ENCODE measurements at regions not wholly inside any gene's neighbourhood (a gene's known extent, or its start where the extent isn't known, plus 50 kb on each side); places are given as distances from the start of the nearest gene placed in this dataset.

DNA sequence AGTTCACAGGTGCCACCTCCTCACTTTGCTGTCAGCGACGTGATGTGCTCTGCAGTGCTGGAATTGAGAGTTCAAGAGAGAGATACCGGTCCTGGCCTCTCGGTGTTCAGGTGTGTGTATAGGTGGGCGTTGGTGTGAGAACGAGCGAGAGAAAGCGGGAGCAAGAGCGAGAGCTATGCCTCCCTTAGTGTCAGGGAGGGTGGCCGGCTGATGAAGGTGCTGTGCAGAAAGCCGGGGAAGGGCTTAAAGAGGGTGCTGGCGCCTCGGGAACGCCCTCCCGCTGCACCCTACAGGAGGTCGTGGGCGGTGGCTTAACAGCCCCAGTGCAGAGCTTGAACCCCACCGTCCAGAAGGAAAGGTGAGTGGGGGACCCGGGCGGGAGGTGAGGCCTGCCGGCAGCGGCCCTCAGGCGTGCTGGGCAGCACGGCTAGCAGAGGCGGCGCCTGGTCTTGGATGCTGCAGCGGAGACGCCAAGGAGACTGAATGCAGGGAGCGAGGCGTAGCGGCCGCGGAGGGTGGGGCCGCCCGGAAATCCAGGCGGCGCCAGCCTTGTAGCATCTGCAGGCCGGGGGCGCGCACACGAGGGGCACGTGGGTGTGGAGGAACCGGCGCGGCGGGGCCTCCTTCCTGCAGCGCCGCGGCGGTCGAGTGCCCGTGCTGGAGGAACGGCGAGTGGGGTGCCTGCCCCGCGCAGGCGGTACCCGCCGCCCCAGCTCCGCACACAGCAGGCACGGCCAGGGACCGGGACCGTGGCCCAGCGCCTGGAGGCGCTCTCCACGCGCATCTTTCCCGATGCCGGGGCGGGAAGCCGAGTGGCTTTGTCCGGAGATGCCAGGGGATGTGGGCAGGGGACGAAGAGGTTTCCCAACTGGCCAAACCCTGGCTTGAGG is 246.8 kb upstream of the TOPAZ1 start:
- TF ChIP-seq, protein P1, sequence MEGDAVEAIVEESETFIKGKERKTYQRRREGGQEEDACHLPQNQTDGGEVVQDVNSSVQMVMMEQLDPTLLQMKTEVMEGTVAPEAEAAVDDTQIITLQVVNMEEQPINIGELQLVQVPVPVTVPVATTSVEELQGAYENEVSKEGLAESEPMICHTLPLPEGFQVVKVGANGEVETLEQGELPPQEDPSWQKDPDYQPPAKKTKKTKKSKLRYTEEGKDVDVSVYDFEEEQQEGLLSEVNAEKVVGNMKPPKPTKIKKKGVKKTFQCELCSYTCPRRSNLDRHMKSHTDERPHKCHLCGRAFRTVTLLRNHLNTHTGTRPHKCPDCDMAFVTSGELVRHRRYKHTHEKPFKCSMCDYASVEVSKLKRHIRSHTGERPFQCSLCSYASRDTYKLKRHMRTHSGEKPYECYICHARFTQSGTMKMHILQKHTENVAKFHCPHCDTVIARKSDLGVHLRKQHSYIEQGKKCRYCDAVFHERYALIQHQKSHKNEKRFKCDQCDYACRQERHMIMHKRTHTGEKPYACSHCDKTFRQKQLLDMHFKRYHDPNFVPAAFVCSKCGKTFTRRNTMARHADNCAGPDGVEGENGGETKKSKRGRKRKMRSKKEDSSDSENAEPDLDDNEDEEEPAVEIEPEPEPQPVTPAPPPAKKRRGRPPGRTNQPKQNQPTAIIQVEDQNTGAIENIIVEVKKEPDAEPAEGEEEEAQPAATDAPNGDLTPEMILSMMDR (conservative IDR thresholded peaks at IDR 0.05; ENCODE audit: low read length): no peak
- TF ChIP-seq EZH2phosphoT487 (IDR thresholded peaks at IDR 0.05; ENCODE audit: borderline replicate concordance): no peak

All from Loucy (cell line).